ENCODE measurements at regions not wholly inside any gene's neighbourhood (a gene's known extent, or its start where the extent isn't known, plus 50 kb on each side); places are given as distances from the start of the nearest gene placed in this dataset.
"Not testable (repeated sequence)": the region's sequence is repeated elsewhere in the genome, so short reads cannot be mapped to it uniquely, and the experiment has no call there.

DNA sequence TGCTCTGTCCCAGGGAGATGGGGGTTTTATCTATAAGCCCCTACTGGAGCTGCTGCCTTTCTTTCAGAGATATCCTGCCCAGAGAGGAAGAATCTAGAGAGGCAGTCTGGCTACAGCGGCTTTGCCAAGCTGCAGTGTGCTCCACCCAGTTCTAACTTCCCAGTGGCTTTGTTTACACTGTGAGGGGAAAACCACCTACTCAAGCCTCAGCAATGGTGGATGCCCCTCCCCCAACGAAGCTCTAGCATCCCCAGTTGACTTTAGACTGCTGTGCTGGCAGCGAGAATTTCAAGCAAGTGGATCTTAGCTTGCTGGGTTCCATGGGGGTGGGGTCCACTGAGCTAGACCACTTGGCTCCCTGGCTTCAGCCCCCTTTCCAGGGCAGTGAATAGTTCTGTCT lies 444.6 kb downstream of the SOX2 start:
- TF ChIP-seq, protein P1, sequence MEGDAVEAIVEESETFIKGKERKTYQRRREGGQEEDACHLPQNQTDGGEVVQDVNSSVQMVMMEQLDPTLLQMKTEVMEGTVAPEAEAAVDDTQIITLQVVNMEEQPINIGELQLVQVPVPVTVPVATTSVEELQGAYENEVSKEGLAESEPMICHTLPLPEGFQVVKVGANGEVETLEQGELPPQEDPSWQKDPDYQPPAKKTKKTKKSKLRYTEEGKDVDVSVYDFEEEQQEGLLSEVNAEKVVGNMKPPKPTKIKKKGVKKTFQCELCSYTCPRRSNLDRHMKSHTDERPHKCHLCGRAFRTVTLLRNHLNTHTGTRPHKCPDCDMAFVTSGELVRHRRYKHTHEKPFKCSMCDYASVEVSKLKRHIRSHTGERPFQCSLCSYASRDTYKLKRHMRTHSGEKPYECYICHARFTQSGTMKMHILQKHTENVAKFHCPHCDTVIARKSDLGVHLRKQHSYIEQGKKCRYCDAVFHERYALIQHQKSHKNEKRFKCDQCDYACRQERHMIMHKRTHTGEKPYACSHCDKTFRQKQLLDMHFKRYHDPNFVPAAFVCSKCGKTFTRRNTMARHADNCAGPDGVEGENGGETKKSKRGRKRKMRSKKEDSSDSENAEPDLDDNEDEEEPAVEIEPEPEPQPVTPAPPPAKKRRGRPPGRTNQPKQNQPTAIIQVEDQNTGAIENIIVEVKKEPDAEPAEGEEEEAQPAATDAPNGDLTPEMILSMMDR (IDR thresholded peaks at IDR 0.05): not testable (repeated sequence)
- TF ChIP-seq POLR2A (IDR thresholded peaks at IDR 0.05): not testable (repeated sequence)

Data from body of pancreas (tissue), 4 donors.